Right ventricle myocardium inferior (tissue), 1 donor: ENCODE measurements at regions not wholly inside any gene's neighbourhood (a gene's known extent, or its start where the extent isn't known, plus 50 kb on each side); places are given as distances from the start of the nearest gene placed in this dataset.

ENCODE experiments used
- ATAC-seq: fragments of 200-7000 bp; cut with Tn5 transposase; one replicate; pipeline ENCODE4 v1.9.1; 2020; ENCODE audit warnings: mild to moderate bottlenecking, moderate library complexity
- DNase-seq: peaks from one replicate; pipeline ENCODE4 v3.0.0; 2021; ENCODE audit errors: missing footprints
- intact Hi-C: fragments of 100-400 bp; cut with DNase I; formaldehyde crosslinking; loops from one replicate; pipeline ENCODE4 v1.11.0; 2022
- donor health status: DM: no; HTN: yes; CAD: no; lungs with severe emphysema.

- intact Hi-C loops = loop anchor here (10.0 kb wide), 2 partner anchors 53 to 213 kb away; no protein-coding TSS in a partner anchor
- ATAC-seq (peak; percentile 63), DNase-seq (no peak)
Observed at GRCh38 chr17:70527364-70527888, 358.1 kb downstream of the KCNJ2 start.

DNA sequence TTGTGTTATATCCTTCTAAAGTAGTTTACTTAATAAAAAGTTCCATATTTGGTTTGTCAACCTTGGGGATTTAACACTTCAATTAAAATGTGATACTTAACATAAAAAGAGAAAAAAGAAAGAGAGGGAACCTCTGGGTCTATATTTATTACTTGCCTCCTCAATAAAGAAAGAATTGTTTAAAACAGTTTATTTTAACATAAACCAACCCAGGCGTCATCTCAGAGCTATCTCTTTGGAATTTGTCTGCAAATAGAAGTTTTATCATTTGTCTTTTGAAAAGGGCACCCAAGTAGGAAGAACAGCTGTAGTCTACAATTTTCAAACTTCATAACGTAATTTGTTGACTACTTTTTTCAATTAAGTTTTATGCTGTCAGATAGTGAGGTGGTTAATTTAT lies 364.1 kb downstream of the KCNJ2 start:
- intact Hi-C loops = no loop called here
- no peak for ATAC-seq
- DNase-seq = no peak

- intact Hi-C loops = no loop called here
- ATAC-seq (no peak), DNase-seq (no peak)
Observed at GRCh38 chr17:70535986-70536385, 366.7 kb downstream of the KCNJ2 start.

DNA sequence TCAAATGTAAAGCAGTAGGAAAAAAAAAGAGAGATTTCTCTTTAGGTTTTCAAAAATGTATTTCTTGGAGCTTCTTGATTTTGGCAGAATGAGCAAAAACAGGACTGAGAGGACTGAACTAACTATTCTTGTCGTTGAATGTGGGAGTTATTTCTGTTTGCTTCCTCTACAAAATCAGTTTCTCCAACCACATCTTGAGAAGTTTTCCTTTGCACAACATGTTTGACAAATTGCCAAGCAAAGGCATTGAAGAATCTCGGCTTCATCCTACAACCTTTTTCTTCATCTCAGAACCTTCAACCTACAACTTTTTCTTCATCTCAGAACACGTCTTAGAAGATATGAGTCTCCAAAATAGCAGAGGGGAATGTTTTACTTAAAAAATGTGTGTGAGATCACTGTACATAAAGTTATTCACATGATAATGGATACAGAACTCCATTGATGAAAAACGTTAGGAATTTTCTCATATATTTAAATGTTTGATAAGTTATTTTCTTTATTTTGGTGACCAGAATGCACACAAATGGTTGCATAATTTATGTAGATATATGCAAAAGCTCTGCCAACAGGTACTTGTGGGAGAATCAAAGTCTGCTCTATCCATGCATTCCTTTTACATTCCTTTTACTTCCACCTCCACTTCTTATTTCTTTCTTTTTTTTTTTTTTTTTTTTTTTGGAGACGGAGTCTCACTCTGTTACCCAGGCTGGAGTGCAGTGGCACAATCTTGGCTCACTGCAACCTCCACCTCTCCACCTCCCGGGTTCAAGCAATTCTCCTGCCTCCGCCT lies 370.0 kb downstream of the KCNJ2 start:
- DNase-seq = no peak
- no peak for ATAC-seq
- intact Hi-C loops = no loop called here

DNA sequence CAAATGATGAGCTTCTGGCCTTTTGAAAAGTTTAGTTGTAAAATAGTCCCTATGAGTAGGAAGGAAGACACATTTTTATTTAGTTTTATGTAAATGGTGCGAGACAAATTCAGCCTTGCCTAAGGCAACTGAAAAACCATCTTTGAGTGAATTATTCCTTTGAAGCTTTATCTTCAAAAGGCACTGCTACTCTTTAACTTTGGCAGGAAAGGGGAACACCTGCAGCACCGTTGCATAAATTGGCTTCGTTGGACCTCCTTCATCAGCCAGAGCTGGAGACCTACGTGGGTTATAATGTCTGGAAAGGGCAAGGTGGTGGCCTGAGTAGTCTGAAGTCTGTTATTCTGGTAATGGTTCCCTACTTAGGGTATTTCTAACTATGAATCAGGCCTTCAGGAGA lies 373.5 kb downstream of the KCNJ2 start:
- DNase-seq (no peak), ATAC-seq (no peak)
- intact Hi-C loops = no loop called here

DNA sequence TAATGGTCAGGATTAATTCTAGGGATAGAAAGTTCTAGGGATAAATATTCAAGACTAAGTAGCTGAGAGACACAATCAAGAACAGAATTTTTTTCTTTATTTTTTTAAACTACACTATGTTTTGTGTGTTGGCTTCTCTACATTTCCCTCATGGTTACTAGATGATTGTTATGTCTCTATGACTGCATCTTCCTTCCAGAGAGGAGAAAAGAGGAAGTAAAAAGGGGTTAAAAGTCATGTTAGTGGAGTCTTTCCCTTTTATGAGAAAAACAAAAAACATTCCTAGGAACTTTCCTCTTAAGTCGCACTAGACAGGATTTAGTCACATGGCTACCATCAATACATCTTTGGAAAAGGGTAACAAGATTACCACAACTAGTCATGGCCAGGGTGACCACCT lies 375.0 kb downstream of the KCNJ2 start:
- ATAC-seq = no peak
- intact Hi-C loops = no loop called here
- no peak for DNase-seq

DNA sequence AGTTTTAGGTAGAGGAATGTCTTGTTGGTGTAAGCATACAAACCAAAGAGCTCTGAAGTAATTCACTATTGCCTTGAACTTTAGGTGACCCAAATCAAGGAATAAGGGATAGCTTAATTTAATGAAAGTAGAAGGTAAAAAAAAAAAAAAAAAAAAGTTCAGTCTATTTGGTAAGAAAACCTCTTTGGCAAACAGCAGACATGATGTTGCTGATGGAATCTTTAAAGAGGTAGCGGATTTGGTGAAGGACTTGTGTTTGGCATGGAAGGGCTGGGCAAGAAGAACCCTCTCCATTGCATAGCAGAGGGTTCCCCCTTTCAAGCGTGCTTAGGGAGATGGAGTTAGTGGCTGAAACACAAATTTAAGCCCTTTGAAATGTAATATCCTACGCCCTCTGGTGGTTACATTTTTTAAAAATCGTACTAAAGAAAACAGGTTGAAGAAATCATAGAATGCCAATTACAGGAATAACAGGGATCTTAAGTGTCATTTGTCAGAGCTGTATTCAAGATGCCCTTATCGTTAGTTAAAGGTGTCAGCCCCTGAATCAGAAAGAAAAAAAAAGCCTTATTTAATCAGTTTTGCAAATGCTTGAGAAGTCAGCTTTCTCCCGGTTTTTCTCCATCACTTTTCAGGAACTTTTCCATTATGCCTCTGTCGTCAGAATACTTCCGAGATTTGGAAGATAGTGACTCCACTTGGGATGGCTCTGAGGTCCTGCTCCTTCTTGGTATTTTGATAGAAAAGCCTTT lies 383.1 kb downstream of the KCNJ2 start:
- no peak for DNase-seq

GRCh38 chr17:70552982-70553334 lies 383.6 kb downstream of the KCNJ2 start:
- intact Hi-C loops = loop anchor here (5.0 to 10.0 kb wide), 6 partner anchors 69 to 1026 kb away; partner anchors contain the start of gene KCNJ2
- DNase-seq (no peak), ATAC-seq (peak; percentile 67)

More for the DNA sequence above, 383.1 kb downstream of the KCNJ2 start:
- intact Hi-C loops = loop anchor here (5.0 to 10.0 kb wide), 6 partner anchors 70 to 1025 kb away; partner anchors contain the start of gene KCNJ2
- peak; percentile 69 for ATAC-seq

DNA sequence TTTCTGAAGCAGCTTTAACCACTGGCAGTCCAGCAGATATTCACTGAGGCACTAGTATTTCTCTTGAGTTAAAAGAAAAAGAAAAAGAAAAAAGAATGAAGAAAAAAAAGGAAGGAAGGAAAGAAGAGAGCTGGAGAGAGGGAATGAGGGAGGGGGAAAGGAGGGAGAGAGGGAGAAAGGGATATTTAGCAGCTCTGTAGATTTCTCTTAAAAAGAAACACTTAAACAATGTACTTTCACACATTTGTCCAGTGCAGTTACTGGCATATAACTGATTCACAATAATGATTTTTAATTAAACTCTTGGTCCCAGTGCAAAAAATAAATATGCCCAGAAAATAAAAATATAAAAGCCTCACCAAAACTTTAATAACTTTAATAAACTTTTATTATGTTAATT lies 386.4 kb downstream of the KCNJ2 start:
- intact Hi-C loops = loop anchor here (10.0 kb wide), 1 partner anchor 81 kb away; no protein-coding TSS in a partner anchor
- no peak for DNase-seq
- no peak for ATAC-seq

- no peak for ATAC-seq
- no peak for DNase-seq
- intact Hi-C loops = loop anchor here (10.0 kb wide), 1 partner anchor 84 kb away; no protein-coding TSS in a partner anchor
Observed at GRCh38 chr17:70558821-70559220, 389.5 kb downstream of the KCNJ2 start.

DNA sequence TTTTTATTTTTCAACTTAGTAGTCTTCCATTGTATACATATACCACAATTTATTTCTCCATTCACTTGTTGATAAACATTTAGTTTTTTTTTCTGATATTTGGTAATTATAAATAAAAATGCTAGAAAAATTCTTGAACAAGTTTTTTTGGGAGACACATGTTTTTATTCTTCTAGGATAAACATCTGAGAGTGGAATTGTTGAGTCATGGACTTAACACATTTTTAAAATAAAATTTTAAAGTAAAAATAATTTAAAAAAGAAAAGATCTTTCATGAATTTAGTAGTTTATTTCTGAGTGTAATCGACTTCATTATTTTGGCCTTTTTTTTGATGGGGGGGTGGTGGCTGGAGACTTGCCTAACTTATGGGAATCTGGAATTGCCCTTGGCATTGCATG lies 391.1 kb downstream of the KCNJ2 start:
- intact Hi-C loops = no loop called here
- DNase-seq (no peak), ATAC-seq (no peak)

- DNase-seq (no peak), ATAC-seq (no peak)
- intact Hi-C loops = no loop called here
Observed at GRCh38 chr17:70562137-70562536, 392.8 kb downstream of the KCNJ2 start.

GRCh38 chr17:70563281-70563820 lies 394.0 kb downstream of the KCNJ2 start:
- ATAC-seq = peak; percentile 88
- DNase-seq = no peak
- intact Hi-C loops = no loop called here

DNA sequence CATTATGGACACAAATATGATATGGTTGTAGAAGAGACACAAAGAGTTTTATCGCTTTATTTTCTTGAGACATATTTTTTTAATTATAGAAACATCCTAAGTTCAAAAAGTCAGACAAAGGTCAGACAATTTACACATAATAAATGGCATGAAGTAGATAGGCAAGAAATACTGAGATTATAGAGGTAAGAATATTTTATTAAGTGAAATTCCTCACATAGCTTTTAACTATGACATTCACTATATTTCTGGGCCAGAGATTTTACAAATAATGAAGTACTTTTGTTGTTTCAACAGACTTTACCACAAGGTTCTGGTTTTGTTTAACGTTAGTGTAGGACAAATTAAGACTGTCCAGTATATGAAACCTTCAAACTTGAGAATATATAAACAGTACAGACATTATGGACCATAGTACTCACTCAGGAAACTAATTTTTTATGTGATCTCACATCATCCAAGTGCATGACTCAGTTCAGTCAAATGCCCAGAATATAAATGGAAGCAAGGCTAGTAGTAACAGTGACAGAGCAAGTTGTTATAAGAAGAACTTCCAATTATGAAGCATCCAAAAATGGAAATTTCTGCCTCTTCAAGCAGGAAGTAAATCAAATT lies 394.8 kb downstream of the KCNJ2 start:
- intact Hi-C loops = no loop called here

GRCh38 chr17:70569128-70569527 lies 399.8 kb downstream of the KCNJ2 start:
- intact Hi-C loops = no loop called here
- no peak for ATAC-seq
- DNase-seq = no peak

More for the DNA sequence above, 394.8 kb downstream of the KCNJ2 start:
- no peak for DNase-seq
- ATAC-seq = no peak

- intact Hi-C loops = no loop called here
- ATAC-seq (no peak), DNase-seq (peak; percentile 61)
Observed at GRCh38 chr17:70577456-70577855, 408.1 kb downstream of the KCNJ2 start.

DNA sequence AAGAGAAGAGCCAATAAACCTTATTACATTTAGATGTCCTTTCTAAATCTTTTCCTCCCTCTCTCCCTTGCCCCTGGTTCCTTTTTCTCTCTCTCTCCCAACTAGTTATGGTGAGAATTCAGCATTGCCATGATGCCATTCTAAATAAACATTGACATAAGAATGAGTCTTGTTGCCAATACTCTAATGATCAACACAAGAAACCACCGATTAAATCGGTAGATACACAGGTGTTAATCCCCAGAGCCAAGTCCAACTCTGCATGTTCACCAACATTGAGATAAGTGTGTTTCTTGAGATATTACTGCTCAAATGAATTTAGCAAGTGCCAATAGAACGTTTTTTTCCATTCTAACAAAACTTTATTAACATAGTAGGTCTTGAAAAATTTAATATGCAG lies 412.1 kb downstream of the KCNJ2 start:
- no peak for ATAC-seq
- intact Hi-C loops = no loop called here
- no peak for DNase-seq

DNA sequence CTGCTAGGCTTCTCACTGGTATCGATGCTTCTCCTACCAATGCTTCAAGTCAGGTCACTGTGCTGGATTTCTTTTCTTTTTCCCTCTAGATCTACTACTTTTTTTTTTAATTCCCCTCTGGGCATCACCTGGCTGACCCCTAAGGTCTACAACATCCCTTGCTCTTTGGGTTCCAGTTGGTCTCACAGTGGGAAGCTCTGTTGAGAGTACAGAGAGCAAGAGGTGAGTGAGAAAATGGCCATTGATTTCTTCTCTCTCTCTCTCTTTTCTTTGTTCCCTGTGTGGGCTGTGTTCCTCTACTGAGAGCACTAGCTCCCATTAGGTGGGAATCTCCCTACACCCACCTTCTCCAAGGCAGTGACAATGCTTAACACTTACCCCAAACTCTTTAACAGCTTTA lies 413.4 kb downstream of the KCNJ2 start:
- intact Hi-C loops = no loop called here
- DNase-seq = no peak
- no peak for ATAC-seq

GRCh38 chr17:70584255-70584654 lies 414.9 kb downstream of the KCNJ2 start:
- no peak for DNase-seq
- intact Hi-C loops = no loop called here

More at GRCh38 chr17:70584255-70584654, 414.9 kb downstream of the KCNJ2 start:
- ATAC-seq = no peak
